ENCODE measurements at regions not wholly inside any gene's neighbourhood (a gene's known extent, or its start where the extent isn't known, plus 50 kb on each side); places are given as distances from the start of the nearest gene placed in this dataset.

DNA sequence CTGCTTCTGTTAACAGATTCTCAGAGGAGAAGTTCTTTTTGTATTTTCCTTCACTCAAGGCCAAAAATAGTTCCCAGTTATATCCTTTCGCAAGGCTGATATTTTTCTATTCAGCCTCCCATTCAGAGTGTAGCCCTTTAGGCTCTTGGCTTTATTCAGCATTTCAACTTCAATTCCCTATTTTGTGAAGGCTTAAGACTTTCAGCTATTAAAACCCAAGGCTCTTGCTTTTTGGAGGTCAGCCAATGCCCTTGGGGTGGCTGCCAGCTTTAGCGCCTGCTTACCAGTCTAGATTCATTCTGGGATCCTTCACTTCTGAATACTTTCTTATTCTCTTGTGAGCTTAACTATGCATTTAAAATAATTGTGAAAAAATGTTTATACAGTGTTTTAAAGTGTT lies 57.3 kb upstream of the ADGRA3 start:
- TF ChIP-seq EP300 (IDR thresholded peaks at IDR 0.05; ENCODE audit: borderline replicate concordance): no peak
- TF ChIP-seq NFIC (IDR thresholded peaks at IDR 0.05): 0 out of 2 replicates have a peak, but pooled peaks have one; percentile 27

DNA sequence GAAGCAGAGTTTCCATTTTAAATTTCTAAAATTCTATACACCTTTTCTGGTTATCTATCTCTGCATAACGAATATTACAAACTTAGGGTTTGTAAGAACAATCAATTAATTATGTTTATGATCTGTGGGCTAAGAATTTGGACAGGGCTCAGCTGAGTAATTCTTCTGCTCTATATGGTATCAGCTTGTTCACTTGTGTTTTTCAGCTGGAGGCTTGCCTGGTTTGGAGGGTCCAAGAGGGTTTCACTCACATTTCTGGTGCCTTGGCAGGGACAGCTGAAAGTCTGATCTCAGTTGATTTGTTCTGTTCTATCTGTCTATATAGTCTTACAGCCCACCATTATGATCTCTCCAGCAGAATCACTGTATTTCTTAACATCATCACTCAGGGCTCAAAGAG lies 57.8 kb upstream of the ADGRA3 start:
- no peak for TF ChIP-seq FOXM1 (IDR thresholded peaks at IDR 0.05; ENCODE audit: borderline replicate concordance, low read depth)
- TF ChIP-seq YY1 (IDR thresholded peaks at IDR 0.05; ENCODE audit: low read depth): no peak
- TF ChIP-seq TCF12 (IDR thresholded peaks at IDR 0.05; ENCODE audit: low read depth): no peak
- TF ChIP-seq, protein P1, sequence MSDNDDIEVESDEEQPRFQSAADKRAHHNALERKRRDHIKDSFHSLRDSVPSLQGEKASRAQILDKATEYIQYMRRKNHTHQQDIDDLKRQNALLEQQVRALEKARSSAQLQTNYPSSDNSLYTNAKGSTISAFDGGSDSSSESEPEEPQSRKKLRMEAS (IDR thresholded peaks at IDR 0.05): no peak
- TF ChIP-seq NFIC (IDR thresholded peaks at IDR 0.05): no peak
- TF ChIP-seq TAF1 (IDR thresholded peaks at IDR 0.05; ENCODE audit: low read depth): no peak
- no peak for TF ChIP-seq EGR1 (IDR thresholded peaks at IDR 0.05)
- TF ChIP-seq, protein P2, sequence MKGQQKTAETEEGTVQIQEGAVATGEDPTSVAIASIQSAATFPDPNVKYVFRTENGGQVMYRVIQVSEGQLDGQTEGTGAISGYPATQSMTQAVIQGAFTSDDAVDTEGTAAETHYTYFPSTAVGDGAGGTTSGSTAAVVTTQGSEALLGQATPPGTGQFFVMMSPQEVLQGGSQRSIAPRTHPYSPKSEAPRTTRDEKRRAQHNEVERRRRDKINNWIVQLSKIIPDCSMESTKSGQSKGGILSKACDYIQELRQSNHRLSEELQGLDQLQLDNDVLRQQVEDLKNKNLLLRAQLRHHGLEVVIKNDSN (IDR thresholded peaks at IDR 0.05): no peak
- TF ChIP-seq, protein P3, sequence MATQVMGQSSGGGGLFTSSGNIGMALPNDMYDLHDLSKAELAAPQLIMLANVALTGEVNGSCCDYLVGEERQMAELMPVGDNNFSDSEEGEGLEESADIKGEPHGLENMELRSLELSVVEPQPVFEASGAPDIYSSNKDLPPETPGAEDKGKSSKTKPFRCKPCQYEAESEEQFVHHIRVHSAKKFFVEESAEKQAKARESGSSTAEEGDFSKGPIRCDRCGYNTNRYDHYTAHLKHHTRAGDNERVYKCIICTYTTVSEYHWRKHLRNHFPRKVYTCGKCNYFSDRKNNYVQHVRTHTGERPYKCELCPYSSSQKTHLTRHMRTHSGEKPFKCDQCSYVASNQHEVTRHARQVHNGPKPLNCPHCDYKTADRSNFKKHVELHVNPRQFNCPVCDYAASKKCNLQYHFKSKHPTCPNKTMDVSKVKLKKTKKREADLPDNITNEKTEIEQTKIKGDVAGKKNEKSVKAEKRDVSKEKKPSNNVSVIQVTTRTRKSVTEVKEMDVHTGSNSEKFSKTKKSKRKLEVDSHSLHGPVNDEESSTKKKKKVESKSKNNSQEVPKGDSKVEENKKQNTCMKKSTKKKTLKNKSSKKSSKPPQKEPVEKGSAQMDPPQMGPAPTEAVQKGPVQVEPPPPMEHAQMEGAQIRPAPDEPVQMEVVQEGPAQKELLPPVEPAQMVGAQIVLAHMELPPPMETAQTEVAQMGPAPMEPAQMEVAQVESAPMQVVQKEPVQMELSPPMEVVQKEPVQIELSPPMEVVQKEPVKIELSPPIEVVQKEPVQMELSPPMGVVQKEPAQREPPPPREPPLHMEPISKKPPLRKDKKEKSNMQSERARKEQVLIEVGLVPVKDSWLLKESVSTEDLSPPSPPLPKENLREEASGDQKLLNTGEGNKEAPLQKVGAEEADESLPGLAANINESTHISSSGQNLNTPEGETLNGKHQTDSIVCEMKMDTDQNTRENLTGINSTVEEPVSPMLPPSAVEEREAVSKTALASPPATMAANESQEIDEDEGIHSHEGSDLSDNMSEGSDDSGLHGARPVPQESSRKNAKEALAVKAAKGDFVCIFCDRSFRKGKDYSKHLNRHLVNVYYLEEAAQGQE (IDR thresholded peaks at IDR 0.05; ENCODE audit: low read depth): no peak
- TF ChIP-seq CEBPB (IDR thresholded peaks at IDR 0.05): no peak
- TF ChIP-seq ZBTB7A (IDR thresholded peaks at IDR 0.05; ENCODE audit: low read depth): no peak
- TF ChIP-seq EP300 (IDR thresholded peaks at IDR 0.05; ENCODE audit: borderline replicate concordance): no peak
- no peak for TF ChIP-seq CREB1 (IDR thresholded peaks at IDR 0.05; ENCODE audit: low read depth)
- TF ChIP-seq RAD21 (IDR thresholded peaks at IDR 0.05; ENCODE audit: low read depth): no peak
- no peak for TF ChIP-seq TEAD4 (IDR thresholded peaks at IDR 0.05)

DNA sequence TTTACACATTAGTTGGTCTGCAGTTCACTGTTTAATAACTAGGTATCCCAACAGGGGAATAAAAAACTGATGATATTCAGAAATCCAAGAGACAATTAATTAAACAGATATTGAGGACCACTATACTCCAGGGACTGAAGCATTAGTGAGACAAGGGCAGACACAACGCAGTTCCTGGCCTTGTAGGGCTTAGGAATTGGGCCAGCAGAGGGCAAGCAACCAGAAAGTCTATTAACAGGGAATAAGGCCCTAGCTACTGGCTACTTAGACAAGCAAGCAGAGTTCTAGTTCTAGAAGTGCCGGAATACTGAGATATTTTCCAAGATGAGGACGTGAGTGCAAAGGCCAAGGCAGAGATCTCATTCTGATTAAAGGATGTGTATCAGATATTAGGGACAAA lies 58.6 kb upstream of the ADGRA3 start:
- no peak for TF ChIP-seq FOXM1 (IDR thresholded peaks at IDR 0.05; ENCODE audit: borderline replicate concordance, low read depth)

DNA sequence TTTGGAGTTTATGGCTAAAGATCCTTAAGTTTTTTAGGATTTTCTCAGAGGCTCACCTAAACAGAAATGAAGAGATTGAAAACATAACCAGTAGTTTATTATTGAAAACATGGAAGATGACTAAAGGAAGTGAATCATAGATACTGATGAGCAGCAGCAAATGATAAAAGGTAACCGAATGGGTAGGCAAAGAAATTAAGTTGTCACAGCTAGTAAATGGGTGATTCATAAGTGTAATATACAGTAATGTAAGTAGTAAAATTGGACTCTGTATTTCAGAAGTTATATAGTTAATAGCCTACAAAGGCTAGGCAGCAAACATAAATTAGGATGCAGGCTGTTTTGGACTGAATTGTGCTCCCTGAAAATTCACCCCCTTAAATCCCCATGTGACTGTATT lies 59.0 kb upstream of the ADGRA3 start:
- TF ChIP-seq TAF1 (IDR thresholded peaks at IDR 0.05; ENCODE audit: low read depth) (no peak), CEBPB (IDR thresholded peaks at IDR 0.05) (no peak), TCF12 (IDR thresholded peaks at IDR 0.05; ENCODE audit: low read depth) (no peak), TEAD4 (IDR thresholded peaks at IDR 0.05) (no peak), EP300 (IDR thresholded peaks at IDR 0.05; ENCODE audit: borderline replicate concordance) (no peak), RAD21 (IDR thresholded peaks at IDR 0.05; ENCODE audit: low read depth) (no peak), EGR1 (IDR thresholded peaks at IDR 0.05) (no peak), ZBTB7A (IDR thresholded peaks at IDR 0.05; ENCODE audit: low read depth) (no peak), FOXM1 (IDR thresholded peaks at IDR 0.05; ENCODE audit: borderline replicate concordance, low read depth) (no peak)
- TF ChIP-seq, protein P1 (IDR thresholded peaks at IDR 0.05): no peak
- TF ChIP-seq, protein P2 (IDR thresholded peaks at IDR 0.05): no peak

DNA sequence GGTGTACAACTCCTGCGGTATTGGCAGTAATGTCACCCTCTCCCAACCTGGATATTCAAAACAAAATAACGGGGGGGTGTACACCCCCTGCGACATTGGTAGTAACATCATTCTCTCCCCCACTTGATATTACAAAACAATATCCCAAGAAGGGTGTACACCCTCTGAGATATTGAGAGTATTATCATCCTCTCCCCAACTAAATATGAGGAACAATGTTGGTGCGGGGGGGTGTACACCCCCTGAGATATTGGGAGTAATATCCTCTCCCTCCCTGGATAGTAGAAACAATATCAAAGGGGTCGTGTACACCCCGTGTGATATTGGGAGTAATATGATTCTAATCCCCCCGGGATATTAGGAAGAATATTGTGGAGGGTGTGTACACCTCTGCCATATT lies 71.4 kb upstream of the ADGRA3 start:
- no peak for TF ChIP-seq TCF12 (IDR thresholded peaks at IDR 0.05; ENCODE audit: low read depth)
- TF ChIP-seq, protein P3 (IDR thresholded peaks at IDR 0.05; ENCODE audit: low read depth): no peak
- TF ChIP-seq CEBPB (IDR thresholded peaks at IDR 0.05): no peak
- TF ChIP-seq EP300 (IDR thresholded peaks at IDR 0.05; ENCODE audit: borderline replicate concordance): no peak

DNA sequence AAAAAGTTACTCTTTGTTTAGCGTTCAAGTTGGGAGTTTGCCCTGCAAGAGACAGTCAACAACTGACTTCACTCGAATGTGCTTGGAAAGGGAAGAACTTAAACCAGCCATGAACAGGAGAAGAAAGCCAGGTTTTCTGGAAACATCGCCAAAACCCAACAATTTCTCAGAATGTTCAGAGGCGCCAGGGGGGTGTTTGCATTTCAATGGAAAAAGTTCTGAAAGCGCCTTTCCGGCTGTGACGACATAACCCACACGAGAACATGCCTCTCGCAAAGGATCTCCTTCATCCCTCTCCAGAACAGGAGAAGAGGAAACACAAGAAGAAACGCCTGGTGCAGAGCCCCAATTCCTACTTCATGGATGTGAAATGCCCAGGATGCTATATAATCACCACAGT lies 78.1 kb upstream of the ADGRA3 start:
- no peak for TF ChIP-seq CEBPB (IDR thresholded peaks at IDR 0.05)
- TF ChIP-seq NFIC (IDR thresholded peaks at IDR 0.05): no peak
- TF ChIP-seq EP300 (IDR thresholded peaks at IDR 0.05; ENCODE audit: borderline replicate concordance): no peak
- TF ChIP-seq TCF12 (IDR thresholded peaks at IDR 0.05; ENCODE audit: low read depth): no peak
- TF ChIP-seq, protein P1 (IDR thresholded peaks at IDR 0.05): no peak
- no peak for TF ChIP-seq EGR1 (IDR thresholded peaks at IDR 0.05)
- TF ChIP-seq, protein P3 (IDR thresholded peaks at IDR 0.05; ENCODE audit: low read depth): no peak
- TF ChIP-seq RAD21 (IDR thresholded peaks at IDR 0.05; ENCODE audit: low read depth): no peak
- TF ChIP-seq TEAD4 (IDR thresholded peaks at IDR 0.05): no peak
- no peak for TF ChIP-seq CREB1 (IDR thresholded peaks at IDR 0.05; ENCODE audit: low read depth)
- TF ChIP-seq YY1 (IDR thresholded peaks at IDR 0.05; ENCODE audit: low read depth): no peak
- TF ChIP-seq, protein P2 (IDR thresholded peaks at IDR 0.05): no peak
- no peak for TF ChIP-seq TAF1 (IDR thresholded peaks at IDR 0.05; ENCODE audit: low read depth)
- no peak for TF ChIP-seq ZBTB7A (IDR thresholded peaks at IDR 0.05; ENCODE audit: low read depth)
- no peak for TF ChIP-seq FOXM1 (IDR thresholded peaks at IDR 0.05; ENCODE audit: borderline replicate concordance, low read depth)
